Panc1 (cell line): ENCODE measurements at regions not wholly inside any gene's neighbourhood (a gene's known extent, or its start where the extent isn't known, plus 50 kb on each side); places are given as distances from the start of the nearest gene placed in this dataset.

Experiments
- ATAC-seq: fragments of 200-7000 bp; cut with Tn5 transposase; 2 replicates; pipeline ENCODE4 v1.9.1; 2020; ENCODE audit warnings: mild to moderate bottlenecking, moderate library complexity
- BruUV-seq: library from RNA; stranded (reverse); fragments of 400-500 nt; replicated peaks from 2 replicates; lab custom pipeline; 2021; lab: Mats Ljungman, UMichigan
- CTCF ChIA-PET: fragments of 300-600 bp; sonication (Branson Sonifier 250); formaldehyde crosslinking; loops from one replicate; lab custom pipeline; 2022; ENCODE audit warnings: antibody characterized with exemption; lab: Charles Lee
- POLR2A ChIA-PET: fragments of 300-600 bp; sonication (Branson Sonifier 250); formaldehyde crosslinking; loops from one replicate; lab custom pipeline; 2022; ENCODE audit warnings: antibody characterized with exemption; lab: Charles Lee
- DNase-seq: peaks from one replicate; pipeline ENCODE4 v3.0.0-alpha.2; 2010; ENCODE audit warnings: low read depth, low spot score
- H3K27ac ChIP-seq: 2 replicates; pipeline ENCODE4 v1.5.1; 2011; ENCODE audit warnings: mild to moderate bottlenecking, low read length, inconsistent platforms
- H3K27me3 ChIP-seq: fragments of 200-500 bp; sonication (Bioruptor generic); 2 replicates; pipeline ENCODE4 v1.6.0; 2014; ENCODE audit warnings: low read length, inconsistent platforms; ENCODE audit not compliant: control insufficient read depth, insufficient read depth
- H3K36me3 ChIP-seq: fragments of 200-500 bp; sonication (Bioruptor generic); 2 replicates; pipeline ENCODE4 v1.5.1; 2014; ENCODE audit warnings: inconsistent platforms, mild to moderate bottlenecking, low read length, moderate library complexity; ENCODE audit not compliant: control insufficient read depth, insufficient read depth
- H3K4me1 ChIP-seq: 2 replicates; pipeline ENCODE4 v1.5.1; 2011; ENCODE audit warnings: inconsistent platforms, mild to moderate bottlenecking, low read length, moderate library complexity; ENCODE audit not compliant: control insufficient read depth, insufficient read depth
- H3K4me3 ChIP-seq, 2 experiments: 2 replicates each; pipeline ENCODE4 v1.5.1; 2011 to 2012; ENCODE audit warnings: low read depth in 2 of 2, low read length in 2 of 2, mild to moderate bottlenecking in 2 of 2, inconsistent platforms in 1 of 2, moderate library complexity in 1 of 2
- H3K9me3 ChIP-seq: fragments of 200-500 bp; sonication (Bioruptor generic); 2 replicates; pipeline ENCODE4 v1.5.1; 2014; ENCODE audit warnings: low read depth, mild to moderate bottlenecking, inconsistent platforms, low read length, moderate library complexity; ENCODE audit not compliant: control insufficient read depth, insufficient read depth
- POLR2AphosphoS5 ChIP-seq: IDR thresholded peaks from 2 replicates; pipeline ENCODE4 v1.6.1; 2012; ENCODE audit warnings: mild to moderate bottlenecking, low read depth, low read length, moderate library complexity
- SIN3A ChIP-seq: IDR thresholded peaks from 2 replicates; pipeline ENCODE4 v1.6.1; 2012; ENCODE audit warnings: low read depth, mild to moderate bottlenecking, low read length, moderate library complexity, borderline replicate concordance; ENCODE audit not compliant: insufficient read depth
- TCF7L2 ChIP-seq: IDR thresholded peaks from 2 replicates; pipeline ENCODE4 v1.6.1; 2011; ENCODE audit warnings: mild to moderate bottlenecking, low read depth, low read length, inconsistent platforms
- in situ Hi-C: cut with HindIII; loops from 2 replicates; pipeline ENCODE4 v1.10.0; 2016; ENCODE audit warnings: low sequenced_read_pairs, low pct_unique_long_range_greater_than_20kb
- intact Hi-C: fragments of 100-400 bp; cut with micrococcal nuclease; formaldehyde crosslinking; loops from one replicate; pipeline ENCODE4 v1.10.0; 2022; ENCODE audit not compliant: unreplicated experiment
- TF ChIP-seq, protein P1 (sequence below): fragments of 450-650 bp; IDR thresholded peaks from 2 replicates; pipeline ENCODE4 v1.5.1; 2017; ENCODE audit warnings: mild to moderate bottlenecking
- TF ChIP-seq, protein P2 (sequence below), 2 experiments: IDR thresholded peaks; 2 replicates each; pipeline ENCODE4 v1.6.1; 2011 to 2012; ENCODE audit warnings: low read depth in 2 of 2, control low read depth in 1 of 2, low read length in 1 of 2, mild to moderate bottlenecking in 1 of 2, moderate library complexity in 1 of 2; ENCODE audit not compliant: insufficient read depth in 1 of 2

DNA sequence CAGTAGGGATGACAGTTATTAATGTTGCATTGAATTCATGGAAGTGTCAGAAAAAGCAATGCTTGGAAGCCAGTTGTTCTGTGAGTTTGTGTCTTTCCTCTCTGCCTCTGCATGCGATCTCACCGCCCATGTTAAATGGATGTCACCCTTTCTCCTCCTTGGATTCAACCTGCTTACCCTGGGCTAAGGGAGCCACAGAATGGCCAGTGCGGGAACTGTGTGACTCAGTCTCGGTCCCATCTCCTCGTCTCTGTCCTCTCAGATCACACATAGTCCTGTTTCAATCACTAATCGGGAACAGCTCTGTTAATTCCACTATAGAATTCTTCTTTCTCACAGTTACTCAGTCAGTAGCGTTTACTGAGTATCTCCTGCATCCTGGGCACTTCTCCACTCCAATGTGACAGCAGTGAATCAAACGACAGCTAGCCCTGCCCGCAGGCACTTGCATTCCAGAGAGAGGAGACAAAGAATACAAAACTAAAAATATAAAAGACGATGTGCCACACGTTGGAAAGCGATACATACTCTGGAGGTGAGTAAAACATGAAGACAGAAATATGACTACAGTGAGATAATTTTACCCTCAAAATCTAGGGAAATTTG, 53.6 kb upstream of the TLR3 start:
- in situ Hi-C loops (no loop called here), intact Hi-C loops (no loop called here)
- Histone ChIP-seq H3K4me3 (no peak overlapping the region), H3K9me3 (no peaks in the 10 kb centered on the region), H3K27me3 (no peaks in the 10 kb centered on the region), H3K36me3 (no peaks in the 10 kb centered on the region), H3K4me1 (no peaks in the 10 kb centered on the region), H3K27ac (no peak overlapping the region)
- no TSS peak for BruUV-seq
- ChIA-PET CTCF (no interaction called here), POLR2A (no interaction called here)
- no peak for DNase-seq
- TF ChIP-seq, protein P1, sequence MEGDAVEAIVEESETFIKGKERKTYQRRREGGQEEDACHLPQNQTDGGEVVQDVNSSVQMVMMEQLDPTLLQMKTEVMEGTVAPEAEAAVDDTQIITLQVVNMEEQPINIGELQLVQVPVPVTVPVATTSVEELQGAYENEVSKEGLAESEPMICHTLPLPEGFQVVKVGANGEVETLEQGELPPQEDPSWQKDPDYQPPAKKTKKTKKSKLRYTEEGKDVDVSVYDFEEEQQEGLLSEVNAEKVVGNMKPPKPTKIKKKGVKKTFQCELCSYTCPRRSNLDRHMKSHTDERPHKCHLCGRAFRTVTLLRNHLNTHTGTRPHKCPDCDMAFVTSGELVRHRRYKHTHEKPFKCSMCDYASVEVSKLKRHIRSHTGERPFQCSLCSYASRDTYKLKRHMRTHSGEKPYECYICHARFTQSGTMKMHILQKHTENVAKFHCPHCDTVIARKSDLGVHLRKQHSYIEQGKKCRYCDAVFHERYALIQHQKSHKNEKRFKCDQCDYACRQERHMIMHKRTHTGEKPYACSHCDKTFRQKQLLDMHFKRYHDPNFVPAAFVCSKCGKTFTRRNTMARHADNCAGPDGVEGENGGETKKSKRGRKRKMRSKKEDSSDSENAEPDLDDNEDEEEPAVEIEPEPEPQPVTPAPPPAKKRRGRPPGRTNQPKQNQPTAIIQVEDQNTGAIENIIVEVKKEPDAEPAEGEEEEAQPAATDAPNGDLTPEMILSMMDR = peak; percentile 22; the same call in 1 of the 2 replicates
- TF ChIP-seq TCF7L2 (no peak), SIN3A (no peak)
- no peak for ATAC-seq

DNA sequence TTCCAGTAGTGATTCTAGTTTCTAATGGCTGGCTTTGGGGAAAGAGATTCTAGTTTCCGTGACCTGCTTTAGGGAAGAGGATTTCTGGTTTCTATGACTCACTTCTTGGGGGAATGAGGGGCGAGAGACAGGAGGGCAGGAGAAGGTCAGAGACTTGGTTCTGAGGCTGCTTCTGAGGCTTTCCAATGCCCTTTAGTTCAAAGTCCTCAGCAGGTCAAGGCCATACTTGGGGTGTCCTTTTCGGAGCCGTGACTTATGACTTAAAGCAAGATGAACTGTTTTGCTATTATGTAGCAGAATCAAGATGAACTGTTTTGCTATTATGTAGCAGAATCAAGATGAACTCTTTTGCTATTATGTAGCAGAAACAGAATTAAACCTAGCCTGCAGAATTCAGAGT, 52.2 kb upstream of the TLR3 start:
- H3K4me3 ChIP-seq = no peak overlapping the region
- no peak for ATAC-seq
- ChIA-PET CTCF (no interaction called here), POLR2A (no interaction called here)
- no peak overlapping the region for H3K27ac ChIP-seq
- H3K9me3 ChIP-seq = no peaks in the 10 kb centered on the region
- H3K27me3 ChIP-seq = no peaks in the 10 kb centered on the region
- DNase-seq = no peak
- no peaks in the 10 kb centered on the region for H3K36me3 ChIP-seq
- in situ Hi-C loops (no loop called here), intact Hi-C loops (no loop called here)
- BruUV-seq = no TSS peak
- no peak for TF ChIP-seq SIN3A
- no peak for TF ChIP-seq TCF7L2
- TF ChIP-seq POLR2AphosphoS5 = no peak
- TF ChIP-seq, protein P2, sequence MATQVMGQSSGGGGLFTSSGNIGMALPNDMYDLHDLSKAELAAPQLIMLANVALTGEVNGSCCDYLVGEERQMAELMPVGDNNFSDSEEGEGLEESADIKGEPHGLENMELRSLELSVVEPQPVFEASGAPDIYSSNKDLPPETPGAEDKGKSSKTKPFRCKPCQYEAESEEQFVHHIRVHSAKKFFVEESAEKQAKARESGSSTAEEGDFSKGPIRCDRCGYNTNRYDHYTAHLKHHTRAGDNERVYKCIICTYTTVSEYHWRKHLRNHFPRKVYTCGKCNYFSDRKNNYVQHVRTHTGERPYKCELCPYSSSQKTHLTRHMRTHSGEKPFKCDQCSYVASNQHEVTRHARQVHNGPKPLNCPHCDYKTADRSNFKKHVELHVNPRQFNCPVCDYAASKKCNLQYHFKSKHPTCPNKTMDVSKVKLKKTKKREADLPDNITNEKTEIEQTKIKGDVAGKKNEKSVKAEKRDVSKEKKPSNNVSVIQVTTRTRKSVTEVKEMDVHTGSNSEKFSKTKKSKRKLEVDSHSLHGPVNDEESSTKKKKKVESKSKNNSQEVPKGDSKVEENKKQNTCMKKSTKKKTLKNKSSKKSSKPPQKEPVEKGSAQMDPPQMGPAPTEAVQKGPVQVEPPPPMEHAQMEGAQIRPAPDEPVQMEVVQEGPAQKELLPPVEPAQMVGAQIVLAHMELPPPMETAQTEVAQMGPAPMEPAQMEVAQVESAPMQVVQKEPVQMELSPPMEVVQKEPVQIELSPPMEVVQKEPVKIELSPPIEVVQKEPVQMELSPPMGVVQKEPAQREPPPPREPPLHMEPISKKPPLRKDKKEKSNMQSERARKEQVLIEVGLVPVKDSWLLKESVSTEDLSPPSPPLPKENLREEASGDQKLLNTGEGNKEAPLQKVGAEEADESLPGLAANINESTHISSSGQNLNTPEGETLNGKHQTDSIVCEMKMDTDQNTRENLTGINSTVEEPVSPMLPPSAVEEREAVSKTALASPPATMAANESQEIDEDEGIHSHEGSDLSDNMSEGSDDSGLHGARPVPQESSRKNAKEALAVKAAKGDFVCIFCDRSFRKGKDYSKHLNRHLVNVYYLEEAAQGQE (IDR thresholded peaks at IDR 0.05; ENCODE audit: insufficient read depth in 1 of 2, low read depth in 2 of 2, low read length in 1 of 2) = no peak
- TF ChIP-seq, protein P1 = no peak
- no peaks in the 10 kb centered on the region for H3K4me1 ChIP-seq
